GM18519 (cell line): ENCODE measurements at regions not wholly inside any gene's neighbourhood (a gene's known extent, or its start where the extent isn't known, plus 50 kb on each side); places are given as distances from the start of the nearest gene placed in this dataset.
"Not testable (repeated sequence)": the region's sequence is repeated elsewhere in the genome, so short reads cannot be mapped to it uniquely, and the experiment has no call there.

ENCODE experiments used
- ATAC-seq: cut with Tn5 transposase; IDR thresholded peaks from one replicate; pipeline ENCODE4 v1.9.1; 2021; ENCODE audit warnings: mild to moderate bottlenecking, moderate library complexity; ENCODE audit not compliant: unreplicated experiment, low FRiP score

DNA sequence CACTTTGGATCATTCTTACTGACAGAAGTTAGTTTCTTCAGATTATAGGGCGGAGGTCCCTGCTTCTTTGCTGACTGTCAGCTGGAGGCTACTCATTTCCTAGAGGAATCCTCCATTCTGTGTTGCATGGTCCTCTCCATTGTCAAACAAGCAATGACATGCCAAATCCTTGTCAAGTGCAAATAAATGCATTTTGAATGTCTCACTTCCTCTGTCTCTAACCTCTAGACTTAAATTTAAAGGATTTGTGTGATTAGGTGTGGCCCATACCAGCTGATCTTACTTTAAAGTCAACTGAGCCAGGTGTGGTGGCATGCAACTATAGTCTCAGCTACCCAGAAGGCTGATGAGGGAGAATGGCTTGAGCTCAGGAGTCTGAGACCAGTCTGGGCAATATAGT lies 458.4 kb upstream of the CCDC179 start:
- ATAC-seq = no peak

DNA sequence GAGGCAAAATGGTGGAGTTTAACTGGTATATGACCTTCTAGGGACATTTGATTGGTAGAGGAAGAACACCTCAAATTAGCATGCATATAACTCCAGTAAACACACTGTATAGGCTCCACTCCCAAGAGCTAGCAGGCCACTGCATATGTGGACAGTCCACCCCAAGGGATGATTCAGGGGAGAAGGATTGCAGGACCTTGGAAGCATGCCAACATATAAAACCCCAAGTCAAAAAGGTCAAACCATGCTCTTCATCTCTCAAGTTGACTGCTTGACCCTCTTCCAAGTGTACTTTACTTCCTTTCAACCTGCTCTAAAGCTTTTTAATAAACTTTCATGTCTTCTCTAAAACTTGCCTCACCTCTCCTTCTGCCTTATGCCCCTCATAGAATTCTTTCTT lies 459.9 kb upstream of the CCDC179 start:
- no peak for ATAC-seq

DNA sequence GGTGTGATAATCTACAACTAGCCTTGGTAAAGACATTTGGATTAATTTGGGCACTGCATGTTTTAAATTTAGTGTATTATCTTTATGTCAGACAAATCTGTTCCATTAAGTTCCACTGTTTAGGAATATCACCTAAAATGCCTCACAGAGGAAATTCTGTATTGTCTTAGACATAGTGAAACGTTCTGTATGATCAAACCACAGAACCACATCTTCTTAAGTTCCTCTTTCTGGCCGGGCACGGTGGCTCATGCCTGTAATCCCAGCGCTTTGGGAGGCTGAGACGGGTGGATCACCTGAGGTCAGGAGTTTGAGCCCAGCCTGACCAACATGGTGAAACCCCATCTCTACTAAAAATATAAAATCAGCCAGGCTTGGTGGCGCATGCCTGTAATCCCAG lies 475.3 kb upstream of the CCDC179 start:
- ATAC-seq = not testable (repeated sequence)

DNA sequence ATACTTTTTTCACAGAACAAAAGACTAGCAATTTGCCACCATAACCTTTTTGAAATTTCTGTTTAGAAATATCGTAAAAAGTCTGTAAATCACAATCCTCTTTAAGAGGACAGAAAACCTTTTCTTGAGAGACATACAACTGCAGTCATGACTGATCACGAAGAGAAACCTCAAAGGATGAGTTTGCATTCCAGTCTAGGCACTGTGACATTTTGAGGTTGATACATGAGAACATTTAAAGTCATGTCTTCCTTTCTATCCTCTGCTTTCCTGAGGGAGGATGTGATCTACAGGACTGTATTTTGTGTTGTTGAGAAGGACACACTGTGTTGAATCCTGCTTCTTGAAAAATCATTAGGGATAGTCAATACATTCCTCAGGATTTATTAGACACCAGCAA lies 476.7 kb upstream of the CCDC179 start:
- no peak for ATAC-seq

DNA sequence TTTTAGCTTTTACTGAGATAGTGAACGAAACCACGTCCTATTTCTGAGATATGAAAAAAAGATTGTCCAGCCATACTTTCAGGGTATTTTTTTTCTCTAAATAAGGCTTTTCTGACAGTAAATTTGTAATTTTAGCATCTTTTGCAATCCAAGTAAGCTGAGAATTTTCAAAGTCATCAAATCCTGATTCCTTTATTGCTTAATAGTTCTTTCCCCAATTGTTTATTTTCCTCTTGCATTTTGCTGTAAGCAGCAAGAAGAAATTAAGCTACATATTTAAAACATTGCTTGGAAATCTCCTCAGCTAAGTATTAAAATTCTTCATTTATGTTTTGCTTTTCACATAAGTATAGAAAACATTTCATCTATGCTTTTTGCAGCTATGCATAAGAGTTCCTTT lies 493.3 kb upstream of the CCDC179 start:
- ATAC-seq = no peak

DNA sequence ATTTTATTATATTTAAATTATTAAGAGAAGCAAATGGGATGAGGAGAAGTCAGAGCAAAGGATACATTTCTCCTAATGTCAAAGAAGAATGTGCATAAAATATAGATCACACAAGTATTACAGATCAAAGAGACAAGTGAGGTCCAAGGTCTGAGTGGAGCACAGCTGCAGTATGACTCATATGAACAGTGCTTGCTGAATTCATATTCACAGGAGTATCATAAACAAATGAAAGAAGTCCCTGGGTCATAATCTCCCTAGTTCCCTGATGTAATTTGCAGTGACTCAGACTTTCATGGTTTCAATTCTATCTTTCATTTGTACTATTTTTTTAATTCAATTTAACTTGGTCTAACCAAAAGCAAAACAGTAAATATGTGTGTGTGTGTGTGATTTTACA lies 499.0 kb upstream of the CCDC179 start:
- no peak for ATAC-seq

DNA sequence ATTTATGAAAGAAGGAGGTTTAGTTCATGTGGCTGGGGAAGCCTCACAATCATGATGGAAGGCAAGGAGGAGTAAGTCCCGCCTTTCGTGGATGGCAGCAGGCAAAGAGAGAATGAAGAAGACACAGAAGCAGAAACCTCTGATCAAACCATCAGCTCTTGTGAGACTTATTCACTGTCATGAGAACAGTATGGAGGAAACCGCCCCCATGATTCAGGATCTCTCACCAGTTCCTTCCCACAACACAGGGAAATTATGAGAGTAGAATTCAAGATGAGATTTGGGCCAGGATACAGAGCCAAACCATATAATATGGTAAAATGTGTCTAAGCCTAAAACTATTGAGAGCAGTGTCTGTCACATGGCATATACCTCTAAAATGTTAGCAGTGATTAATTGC lies 503.8 kb upstream of the CCDC179 start:
- no peak for ATAC-seq

DNA sequence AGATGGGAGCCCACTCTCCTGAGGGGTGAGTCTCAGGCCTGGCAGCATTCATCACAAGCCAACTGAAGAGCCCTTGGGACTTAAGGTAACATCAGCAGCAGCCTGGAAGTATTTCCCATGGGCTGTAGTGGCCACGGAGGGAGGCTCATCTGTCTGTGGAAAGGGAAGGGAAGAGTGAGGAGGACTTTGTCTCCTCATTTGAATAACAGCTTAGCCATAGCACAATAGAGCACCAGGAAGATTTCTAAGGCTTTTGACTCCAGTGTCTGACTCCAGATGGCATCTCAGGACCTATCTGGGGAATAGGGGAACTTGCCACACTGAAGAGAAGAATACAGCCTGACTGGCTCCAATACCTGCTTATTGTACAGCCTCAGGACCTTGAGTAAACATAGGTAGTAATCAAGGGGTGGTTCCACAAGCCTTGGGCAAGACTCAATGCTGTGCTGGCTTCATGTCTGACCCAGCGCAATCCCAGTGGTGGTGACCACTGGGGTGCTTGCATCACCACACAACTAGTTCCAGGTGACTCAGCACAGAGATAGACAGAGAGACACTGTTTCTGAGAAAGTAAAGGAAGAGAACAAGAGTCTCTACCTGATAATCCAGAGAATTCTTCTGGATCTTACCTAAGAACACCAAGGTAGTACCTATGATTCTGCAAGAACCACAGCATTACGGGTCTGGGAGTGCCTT lies 510.5 kb upstream of the CCDC179 start:
- ATAC-seq = no peak

DNA sequence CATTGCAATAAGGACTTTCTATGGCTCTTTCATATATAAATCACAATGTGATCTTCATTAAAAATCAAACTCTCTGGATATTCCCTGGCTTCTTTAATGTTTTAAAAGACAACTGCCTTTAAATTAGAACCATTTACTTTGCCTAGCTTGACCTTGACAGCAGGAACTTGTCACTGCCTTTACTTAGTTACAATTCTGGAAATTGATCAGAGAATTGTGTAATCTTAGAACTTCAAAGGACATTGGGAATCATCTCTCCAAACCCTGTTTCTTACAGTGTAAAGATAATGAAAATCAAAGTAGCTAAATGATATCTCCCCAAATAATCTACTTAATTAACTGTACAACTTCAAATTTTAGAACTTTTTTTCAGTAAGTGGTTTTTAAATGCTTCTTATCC lies 517.6 kb upstream of the CCDC179 start:
- no peak for ATAC-seq

DNA sequence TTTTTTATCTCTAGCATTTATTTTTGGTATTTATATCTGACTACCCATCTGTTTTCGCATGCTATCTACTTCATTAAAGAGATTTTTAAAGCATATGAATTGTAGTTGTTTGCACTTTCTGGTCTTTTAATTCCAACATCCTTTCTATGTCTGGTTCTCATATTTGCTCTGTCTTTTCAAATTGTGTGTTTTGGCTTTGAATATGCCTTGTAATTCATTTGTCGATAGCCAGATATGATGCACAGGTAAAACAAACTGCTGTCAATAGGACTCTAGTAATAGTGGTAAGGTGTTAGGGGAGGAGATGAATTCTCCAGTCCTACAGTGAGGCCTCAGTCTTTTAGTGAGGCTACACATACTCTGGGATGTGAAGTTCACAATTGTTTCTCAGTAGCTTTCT lies 530.8 kb upstream of the CCDC179 start:
- ATAC-seq = no peak

DNA sequence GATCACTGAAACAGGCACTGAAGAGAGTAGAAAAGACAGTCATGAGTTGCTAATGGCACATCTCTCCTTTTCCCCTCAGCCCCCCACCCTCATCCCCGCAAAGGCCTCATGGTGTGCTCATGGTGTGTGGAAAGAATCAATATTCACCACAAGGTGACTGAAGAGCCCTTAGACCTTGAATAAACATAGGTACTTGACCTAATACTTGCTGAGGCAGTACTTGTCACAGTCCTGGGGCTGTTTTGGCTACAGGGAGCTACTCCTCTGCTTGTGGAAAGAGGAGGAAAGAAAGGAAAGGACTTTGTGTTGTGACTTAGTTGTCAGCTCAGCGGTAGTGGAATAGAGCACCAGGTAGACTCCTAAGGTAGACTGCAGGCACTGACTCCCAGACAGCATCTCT lies 537.8 kb upstream of the CCDC179 start:
- ATAC-seq = no peak

DNA sequence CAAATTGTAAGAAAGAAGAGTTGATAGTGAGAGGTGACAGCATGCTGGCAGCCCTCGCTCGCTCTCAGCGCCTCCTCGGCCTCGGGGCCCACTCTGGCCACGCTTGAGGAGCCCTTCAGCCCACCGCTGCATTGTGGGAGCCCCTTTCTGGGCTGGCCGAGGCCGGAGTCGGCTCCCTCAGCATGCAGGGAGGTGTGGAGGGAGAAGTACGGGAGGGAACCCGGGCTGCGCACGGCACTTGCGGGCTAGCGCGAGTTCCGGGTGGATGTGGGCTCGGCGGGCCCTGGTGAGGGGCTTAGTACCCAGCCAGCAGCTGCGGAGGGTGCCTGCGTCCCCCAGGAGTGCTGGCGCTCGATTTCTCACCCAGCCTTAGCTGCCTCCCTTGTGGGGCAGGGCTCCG lies 539.7 kb upstream of the CCDC179 start:
- no peak for ATAC-seq

DNA sequence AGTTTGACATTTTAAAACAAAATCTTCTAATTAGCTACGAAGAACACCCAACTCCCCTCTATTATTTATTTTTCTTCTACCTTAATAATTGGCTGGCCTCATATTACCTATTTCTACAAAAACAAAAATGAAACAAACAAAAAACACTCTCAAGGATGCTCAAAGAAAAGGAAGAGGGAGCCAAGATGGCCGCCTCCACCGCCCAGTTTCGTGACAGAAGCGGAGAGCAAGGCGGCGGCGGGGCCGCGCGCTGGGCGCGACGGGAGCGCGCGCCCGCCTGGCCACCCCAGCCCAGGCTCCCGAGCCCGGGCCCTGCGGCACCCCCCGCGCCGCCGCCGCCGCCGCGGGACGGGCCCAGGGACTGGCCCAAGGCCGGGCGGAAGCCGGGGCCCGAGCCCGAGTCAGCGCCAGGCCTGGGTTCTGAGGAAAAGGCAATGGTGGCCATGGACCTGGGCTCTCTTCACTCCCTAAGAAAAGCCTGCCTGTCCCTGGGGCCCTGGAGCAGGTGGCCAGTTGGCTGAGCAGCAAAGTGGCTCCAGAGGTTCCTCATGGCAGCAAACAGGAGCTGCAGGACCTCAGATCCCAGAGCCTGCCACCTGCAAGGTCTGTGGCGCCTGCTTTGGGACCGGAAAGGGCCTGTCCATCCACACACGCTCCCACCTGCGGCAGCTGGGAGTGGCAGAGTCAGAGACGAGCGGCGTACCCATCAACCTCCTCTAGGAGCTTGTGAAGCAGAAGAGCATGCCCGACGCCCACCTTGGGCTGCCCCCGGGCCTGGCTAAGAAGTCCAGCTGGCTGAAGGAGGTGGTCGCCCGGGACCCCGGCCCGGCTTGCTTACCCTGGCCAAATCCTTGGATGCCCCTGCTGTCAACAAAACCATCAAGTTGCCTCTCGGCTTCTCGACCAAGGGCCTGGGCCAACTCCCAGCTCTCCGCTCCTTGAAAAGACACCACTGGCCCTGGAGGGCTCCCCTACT lies 543.2 kb upstream of the CCDC179 start:
- no peak for ATAC-seq

DNA sequence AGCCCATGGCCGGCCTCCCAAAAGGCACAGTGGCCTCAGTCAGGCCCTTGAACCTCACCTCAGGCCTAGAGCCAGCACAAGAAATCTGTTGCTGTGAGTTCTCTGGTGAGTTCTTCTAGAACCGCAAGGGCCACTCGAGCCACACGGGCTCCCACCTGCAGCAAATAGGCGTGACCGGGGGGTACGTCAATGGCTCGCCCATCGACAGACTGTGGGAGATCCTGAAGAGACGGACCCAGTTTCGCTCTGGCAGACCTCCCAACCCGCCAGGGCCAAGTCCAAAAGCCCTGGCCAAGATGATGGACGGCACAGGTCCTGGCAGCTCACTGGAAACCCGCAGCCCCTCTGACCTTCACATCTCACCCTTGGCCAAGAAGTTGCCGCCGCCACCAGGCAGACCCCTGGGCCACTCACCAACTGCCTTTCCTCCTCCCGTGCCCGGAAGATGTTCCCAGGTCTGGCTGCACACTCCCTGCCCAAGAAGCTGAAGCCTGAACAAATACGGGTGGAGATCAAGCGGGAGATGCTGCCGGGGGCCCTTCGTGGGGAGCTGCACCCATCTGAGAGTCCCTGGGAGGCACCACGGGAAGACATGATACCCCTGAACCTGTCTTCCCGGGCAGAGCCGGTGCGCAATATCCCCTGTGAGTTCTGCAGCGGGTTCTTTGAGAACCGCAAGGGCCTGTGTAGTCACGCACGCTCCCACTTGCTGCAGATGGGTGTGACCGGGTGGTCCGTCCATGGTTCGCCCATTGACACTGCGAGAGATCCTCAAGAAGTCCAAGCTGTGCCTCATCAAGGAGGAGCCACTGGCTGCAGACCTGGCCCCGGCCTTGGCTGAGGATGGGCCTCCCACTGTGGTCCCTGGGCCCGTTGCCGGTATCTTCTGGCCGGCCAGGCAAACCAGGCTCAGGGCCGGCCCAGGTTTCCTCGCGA lies 544.2 kb upstream of the CCDC179 start:
- no peak for ATAC-seq

DNA sequence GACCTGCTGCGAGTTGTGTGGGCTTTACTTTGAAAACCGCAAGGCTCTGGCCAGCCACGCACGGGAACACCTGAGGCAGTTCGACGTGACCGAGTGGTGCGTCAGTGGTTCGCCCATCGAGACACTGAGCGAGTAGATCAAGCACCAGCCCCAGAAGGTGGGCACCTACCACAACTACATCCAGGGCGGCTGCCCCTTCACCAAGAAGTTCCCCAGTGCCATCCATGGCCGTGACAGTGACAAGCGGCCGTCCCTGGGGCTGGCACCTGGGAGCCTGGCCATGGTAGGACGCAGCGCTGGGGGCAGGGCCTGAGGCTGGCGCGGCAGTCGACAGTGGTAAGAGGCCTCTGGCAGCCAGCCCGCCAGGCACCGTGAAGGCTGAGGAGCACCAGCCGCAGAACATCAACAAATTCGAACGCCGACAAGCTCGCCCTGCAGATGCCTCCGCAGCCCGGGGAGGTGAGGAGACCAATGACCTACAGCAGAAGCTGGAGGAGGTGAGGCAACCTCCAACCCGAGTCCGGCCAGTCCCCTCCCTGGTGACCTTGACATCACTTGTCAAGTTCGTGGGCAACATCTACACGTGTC lies 545.2 kb upstream of the CCDC179 start:
- ATAC-seq = no peak

DNA sequence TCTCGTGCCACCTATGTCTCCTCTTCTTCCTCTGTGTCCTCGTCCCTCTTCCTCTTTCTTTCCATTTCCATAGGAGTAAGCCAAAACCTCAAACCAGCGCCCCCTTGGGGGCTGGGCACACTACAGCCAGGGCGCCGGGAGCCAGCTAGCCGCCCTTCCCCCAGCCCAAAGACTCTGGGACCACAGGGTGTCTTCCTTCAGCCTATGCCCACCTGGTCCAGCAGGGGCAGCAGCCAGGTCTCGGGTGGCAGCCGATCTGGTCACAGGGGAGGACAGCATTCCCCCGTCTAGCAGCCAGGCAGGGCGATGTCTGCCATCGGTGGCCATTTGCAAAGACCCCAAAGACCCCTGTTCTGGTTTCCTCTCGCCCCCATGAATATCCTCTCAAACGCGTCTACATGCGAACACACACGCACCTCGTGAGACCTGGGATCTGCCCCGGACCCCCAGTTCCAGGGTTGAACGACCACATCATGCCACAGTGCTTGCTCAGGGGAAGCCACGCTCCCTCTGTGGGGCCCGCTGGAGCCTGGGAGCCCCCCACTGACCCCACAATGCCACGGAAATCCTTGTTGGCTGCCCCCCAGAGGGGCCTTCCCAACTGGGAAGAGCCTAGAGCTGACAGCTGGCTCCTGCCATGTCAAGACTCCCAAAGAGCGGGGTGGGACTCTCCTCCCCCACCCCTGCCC lies 546.0 kb upstream of the CCDC179 start:
- no peak for ATAC-seq

DNA sequence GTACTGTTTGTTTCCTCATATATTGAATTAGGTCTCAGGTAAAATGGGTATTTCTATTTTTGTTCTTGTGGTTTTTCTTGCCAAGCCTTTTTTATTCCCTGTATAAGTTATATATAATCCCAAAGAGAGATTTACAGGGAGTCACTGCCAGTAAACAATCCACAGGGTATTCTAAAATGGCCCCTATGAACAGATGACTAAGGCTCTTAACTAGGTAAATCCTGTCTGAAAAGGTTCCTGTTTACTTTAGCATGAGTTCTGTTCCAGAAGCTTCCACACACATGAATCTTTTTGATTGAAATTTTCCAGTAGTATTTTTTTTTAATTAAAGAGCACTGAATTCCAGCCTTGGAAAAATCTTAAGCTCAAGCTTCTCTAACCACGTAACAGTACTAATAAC lies 552.8 kb upstream of the CCDC179 start:
- no peak for ATAC-seq

DNA sequence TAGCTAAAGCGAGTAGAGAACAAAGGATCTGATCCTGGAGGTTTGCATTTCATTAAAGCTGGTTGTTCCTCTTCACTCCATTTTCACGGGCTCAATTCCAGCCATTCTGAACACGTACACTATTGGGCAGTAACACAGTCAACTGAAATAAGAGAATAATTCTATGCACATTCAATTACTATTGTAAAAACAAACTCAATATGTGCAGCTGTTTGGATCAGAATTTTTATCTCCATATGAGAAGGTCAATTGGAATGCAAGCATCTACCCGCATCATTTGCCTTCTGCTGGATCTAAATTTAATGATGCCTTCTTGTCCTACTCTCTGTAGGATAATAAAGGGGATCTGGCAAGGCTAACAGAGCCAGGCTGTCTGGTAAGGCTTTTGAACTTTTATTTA lies 562.8 kb upstream of the CCDC179 start:
- ATAC-seq = no peak

DNA sequence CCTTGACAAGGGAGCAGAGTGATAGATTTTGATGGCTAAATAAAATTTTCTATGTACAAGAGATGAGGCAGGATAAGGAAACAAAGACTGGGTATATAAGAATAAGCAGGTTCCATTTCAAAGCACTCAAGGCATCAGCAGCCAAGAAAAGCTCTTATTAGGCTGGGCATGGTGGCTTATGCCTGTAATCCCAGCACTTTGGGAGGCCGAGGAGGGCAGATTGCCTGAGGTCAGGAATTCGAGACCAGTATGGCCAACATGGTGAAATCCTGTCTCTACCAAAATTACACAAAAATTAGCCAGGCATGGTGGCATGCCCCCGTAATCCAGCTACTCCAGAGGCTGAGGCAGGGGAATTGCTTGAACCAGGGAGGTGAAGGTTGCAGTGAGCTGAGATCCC lies 563.4 kb upstream of the CCDC179 start:
- ATAC-seq = no peak

DNA sequence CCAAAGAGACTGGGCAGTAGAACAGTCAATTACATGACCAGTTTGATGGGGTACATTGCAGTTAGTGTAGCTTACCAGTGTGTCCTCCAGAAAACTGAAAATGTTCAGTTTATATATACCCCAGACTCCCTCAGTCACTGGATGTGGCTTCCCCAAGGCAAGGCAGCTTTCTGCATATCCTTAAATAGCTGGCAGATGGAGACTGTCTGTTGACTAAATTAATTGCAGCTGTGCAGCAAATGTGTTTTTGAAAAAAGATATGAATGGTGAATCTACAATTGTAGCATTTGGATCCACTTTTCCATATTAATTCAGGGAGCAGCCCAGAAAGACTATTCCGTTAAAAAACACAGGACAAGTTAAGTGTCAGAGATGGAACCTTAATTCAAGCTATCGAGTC lies 565.1 kb upstream of the CCDC179 start:
- no peak for ATAC-seq
